Astrocyte of the cerebellum (primary cell): ENCODE measurements at regions not wholly inside any gene's neighbourhood (a gene's known extent, or its start where the extent isn't known, plus 50 kb on each side); places are given as distances from the start of the nearest gene placed in this dataset.

Source experiments
- DNase-seq: peaks from one replicate; pipeline ENCODE4 v3.0.0-alpha.2; 2011; ENCODE audit warnings: low read depth
- H3K4me3 ChIP-seq: 2 replicates; pipeline ENCODE4 v1.5.1; 2011; ENCODE audit warnings: mild to moderate bottlenecking, low read depth, low read length, moderate library complexity
- CTCF ChIP-seq: IDR thresholded peaks from 2 replicates; pipeline ENCODE4 v1.5.1; 2012; ENCODE audit warnings: low read length, low read depth, moderate library complexity, mild to moderate bottlenecking; ENCODE audit errors: missing control alignments
- in situ Hi-C: cut with HindIII; loops from 2 replicates; pipeline ENCODE4 v1.10.0; 2017; ENCODE audit warnings: low sequenced_read_pairs

- DNase-seq, result no peak
- in situ Hi-C loops, result no loop called here
- TF ChIP-seq CTCF, result no peak
- no peak overlapping the region for H3K4me3 ChIP-seq
These were observed 60.6 kb upstream of the FRMD4B start for GRCh38 chr3:69446402-69447072.

- no peak overlapping the region for H3K4me3 ChIP-seq
- in situ Hi-C loops, result no loop called here
- TF ChIP-seq CTCF, result no peak
- DNase-seq, result no peak
These were observed 59.6 kb upstream of the FRMD4B start for GRCh38 chr3:69445498-69445897.

GRCh38 chr3:69445024-69445423, 59.1 kb upstream of the FRMD4B start:
- DNase-seq, result no peak
- in situ Hi-C loops, result no loop called here
- no peak for TF ChIP-seq CTCF
- no peak overlapping the region for H3K4me3 ChIP-seq

- no peak for TF ChIP-seq CTCF
- no peak overlapping the region for H3K4me3 ChIP-seq
- no peak for DNase-seq
- in situ Hi-C loops, result no loop called here
These were observed 57.6 kb upstream of the FRMD4B start for GRCh38 chr3:69443457-69443920.

- in situ Hi-C loops, result no loop called here
- DNase-seq, result no peak
- no peak overlapping the region for H3K4me3 ChIP-seq
- TF ChIP-seq CTCF, result no peak
These were observed 57.0 kb upstream of the FRMD4B start for GRCh38 chr3:69442771-69443311.

- DNase-seq, result no peak
- H3K4me3 ChIP-seq, result no peak overlapping the region
- in situ Hi-C loops, result no loop called here
- TF ChIP-seq CTCF, result no peak
These were observed 55.8 kb upstream of the FRMD4B start for GRCh38 chr3:69441732-69442131.

GRCh38 chr3:69441040-69441439, 55.2 kb upstream of the FRMD4B start:
- no peak for TF ChIP-seq CTCF
- no peak for DNase-seq
- in situ Hi-C loops, result no loop called here
- H3K4me3 ChIP-seq, result no peak overlapping the region
